ENCODE measurements at regions not wholly inside any gene's neighbourhood (a gene's known extent, or its start where the extent isn't known, plus 50 kb on each side); places are given as distances from the start of the nearest gene placed in this dataset.

DNA sequence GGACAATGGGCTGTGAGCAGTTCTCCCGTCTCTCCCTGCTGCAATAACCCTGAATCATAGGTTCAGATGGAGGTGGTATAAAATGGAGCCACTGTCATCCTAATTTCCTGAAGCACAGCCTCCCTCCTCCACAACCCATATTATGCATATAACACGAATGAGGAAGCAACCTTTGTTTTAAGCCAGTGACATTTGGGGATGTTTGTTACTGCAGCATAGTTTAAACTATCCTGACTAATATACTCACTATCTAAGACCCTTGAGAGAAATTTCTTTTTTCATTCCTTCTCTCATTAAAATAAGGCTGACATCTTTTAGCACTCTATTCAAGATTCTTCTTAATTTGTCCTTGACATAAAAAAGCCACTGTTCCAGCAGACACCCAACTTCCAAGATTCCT is 413.4 kb downstream of the SOX9 start:
- no peak for DNase-seq

DNA sequence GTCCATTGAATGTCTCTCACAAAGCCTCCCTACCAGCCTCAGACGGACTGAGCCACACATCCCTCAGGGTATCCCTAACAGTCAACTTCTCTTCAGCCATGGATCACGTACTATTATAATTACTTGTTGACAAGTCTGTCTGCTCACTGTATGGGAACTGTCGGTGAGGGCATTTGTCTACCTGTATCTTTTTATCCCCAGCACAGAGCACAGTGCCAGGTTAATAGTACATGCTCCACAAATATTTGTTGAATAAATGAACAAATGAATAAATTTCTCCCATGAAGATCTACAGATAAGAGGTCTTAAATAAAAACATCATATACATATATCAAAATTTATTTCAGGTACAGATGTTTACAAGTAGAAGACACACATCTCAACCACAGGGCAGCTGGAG is 414.0 kb downstream of the SOX9 start:
- DNase-seq, result no peak

DNA sequence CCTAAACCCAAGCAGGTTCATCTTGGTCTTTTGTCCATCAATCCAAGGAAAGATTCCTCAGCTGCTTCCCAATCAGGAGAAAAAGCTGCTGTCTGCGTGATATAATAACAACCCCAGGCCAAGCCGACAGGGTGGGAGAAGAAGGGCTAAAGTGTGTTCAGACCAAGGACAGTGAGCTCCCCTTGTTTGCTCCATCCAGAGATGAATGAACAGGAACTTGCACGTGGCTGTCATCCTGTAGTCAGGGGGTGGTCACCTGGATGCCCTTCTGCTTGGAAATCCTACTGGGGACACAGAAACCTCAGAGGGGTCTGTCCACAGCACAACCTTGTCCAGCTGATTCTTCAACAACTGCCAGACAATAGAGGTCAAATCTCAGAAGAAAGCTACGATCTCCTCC is 414.5 kb downstream of the SOX9 start:
- DNase-seq, result no peak

DNA sequence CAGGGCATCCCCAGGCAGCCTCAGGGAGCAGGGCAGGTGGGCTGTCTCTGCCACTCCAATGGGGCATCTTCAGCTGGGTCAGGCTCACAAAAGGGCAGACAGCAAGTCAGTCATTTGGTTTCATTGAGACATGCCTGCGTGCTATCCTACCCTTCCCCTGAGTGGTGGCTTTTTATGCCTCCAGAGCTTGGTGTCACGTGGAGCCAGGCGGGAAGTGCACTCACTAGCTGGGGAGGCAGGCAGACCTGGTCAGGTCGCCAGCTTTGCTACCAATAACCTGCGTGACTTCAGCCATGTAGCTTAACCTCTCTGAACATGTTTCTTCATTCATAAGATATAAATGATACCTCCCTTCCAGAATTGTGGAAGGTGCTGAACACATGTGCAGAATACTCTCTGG is 415.0 kb downstream of the SOX9 start:
- DNase-seq, result no peak

DNA sequence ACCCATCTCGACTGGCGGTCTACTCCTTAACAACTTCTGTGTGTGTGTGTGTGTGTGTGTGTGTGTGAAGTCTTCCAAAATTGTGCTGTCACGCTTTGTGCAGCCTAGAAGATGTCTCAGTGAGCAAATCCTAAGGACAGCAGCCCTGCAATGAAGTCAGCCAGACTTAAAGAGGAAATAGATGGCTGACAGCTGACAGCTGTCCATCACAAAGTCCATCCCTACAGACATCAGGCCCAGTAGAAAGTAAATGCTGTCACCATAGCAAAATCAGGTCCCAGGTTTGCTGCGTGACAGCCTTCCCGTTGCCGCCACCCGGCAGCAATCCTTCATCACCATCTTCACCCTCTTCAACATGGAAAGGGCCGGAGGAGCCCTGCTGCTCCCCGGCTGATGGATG is 416.0 kb downstream of the SOX9 start:
- no peak for DNase-seq

DNA sequence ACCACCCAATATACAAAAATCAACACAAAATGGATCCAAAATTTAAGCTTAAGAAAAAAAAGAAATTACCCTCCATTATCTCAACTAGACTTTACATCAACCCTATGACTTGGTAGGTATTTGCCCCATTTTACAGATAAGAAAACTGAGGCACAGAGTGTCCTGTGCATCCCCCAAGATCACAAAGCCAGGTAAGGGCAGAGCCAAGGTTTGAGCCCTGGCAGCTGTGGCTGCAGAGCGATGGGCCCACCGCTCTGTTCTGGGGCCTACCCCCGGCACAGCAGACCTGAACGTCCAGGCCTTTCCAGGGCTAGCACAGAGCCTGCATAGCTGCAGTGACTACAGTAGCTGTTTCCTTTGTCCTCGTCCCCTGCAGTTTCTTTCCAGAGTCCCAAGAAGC is 417.6 kb downstream of the SOX9 start:
- DNase-seq, result no peak

DNA sequence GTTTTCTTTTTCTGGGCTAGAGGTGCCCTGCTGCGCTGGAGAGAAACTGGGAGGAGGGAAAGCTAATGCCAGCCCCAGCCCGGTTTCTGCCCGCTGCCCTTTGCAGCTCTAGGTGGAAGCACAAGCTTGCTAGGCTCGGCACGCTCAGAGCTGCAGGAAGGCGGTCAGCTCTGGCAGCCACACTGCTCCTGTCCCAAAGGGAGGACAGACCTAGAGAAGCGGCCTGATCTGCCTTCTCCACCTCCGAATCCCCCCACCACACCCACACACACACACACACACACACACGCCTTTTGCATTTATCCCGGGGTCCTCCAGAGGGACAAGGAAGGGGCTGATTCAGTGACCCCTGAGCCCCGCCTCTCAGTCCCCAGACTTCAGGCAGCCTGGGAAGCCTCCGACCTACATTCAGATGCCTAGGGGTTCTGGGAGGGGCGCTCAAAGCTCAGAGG is 418.1 kb downstream of the SOX9 start:
- no peak for DNase-seq

DNA sequence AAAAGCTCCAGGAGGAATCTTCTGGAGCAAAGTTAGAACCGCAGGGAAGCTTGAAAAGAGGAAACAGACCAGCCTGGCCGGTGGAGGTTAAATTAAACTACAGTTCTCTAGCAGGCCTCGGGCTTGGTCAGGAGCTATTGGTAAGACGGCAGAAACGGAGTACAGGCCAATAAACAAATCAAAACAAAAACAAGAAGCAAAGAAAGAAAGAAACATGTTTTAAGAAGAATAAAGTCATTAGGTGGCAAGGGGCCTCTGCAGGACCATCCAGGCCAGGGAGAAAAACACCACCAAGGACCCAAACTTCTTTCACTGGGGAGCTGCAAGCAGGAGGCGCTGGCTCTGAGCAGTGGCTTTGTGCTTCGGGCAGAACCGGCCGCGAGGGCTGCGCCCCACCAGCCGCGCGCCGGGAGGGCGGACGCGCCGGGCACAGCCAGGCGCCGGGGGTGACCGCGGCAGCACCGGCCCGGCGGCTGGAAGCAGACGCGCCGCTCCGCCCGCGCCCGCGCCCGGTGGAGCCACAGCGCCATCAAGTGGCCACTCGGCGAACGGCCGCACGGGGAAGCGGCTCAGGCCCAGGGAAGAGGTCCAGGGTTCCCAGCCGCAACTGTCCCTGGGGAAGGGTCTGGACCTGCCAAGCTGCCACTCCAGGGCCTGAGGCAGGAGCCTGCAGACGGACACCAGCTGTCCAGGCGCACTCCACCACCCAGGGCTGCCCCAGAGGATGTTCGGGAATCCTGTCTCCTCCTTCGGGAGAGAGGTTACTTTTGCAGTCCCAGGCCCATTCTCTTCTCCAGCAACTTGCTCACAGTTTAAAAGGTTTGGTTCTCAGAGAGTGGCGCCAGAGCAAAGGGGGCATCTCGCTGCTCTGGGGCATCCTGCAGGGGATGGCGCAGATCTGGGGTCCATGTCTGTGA is 419.4 kb downstream of the SOX9 start:
- DNase-seq, result no peak

DNA sequence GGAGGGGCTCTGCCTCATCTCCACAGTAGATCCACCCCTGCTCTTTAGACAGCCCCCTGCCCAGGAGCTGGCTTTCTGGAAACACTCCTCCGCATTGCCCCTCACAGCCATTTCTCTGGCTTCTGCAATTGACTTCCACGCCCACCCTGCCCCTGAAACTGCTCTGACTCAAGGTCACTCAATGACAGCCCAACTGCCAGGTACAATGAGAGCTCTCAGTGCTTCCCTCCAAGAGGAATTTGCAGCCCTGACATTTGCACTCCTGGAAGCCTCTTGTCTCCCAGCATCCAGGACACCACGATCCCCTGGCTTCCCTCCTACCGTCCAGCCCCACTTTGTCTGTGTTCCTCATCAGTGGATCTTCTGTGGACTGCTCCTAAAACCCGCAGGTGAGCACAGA is 421.5 kb downstream of the SOX9 start:
- no peak for DNase-seq

DNA sequence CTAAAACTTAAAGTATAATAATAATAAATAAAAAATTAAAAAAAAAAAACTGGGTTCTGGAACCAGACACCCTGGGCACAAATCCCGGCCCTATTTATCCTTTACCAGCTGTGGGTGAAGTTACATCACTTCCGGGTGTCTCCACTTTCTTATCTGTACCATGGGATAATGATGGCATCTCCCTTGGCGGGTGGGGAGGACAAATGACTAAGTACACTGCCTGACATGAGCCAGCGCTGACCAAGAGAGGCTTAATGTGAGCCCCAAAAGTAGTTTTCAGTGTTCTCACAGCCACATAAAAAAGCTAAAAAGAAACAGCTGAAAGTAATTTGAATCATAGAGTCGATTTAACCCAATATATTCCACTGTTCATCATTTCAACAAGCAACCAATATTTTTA is 424.9 kb downstream of the SOX9 start:
- no peak for DNase-seq

DNA sequence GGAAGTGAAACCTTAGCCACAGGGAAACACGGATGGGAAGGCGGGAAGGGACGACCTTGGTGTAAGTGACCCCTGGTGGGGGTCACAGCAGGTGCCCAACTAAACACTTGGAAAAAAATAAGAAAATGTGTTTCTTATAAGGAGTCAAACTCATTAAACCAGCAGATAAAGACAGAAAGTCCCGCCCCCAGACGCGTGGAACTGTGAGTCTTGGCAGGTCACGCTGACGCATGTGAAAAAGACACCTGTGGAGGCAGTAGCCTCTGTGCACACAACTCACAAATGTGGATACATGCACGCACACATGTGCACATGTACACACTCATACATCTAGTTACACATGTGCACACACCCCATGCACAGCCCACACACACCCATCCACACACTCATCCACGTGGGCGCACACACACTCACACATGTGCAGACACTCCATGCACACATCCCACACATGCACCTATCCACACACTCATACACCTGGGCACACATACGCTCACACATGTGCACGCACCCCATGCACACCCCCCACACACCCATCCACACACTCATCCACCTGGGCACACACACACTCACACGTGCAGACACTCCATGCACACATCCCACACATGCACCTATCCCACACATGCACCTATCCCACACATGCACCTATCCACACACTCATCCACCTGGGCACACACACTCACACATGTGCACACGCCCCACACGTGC is 432.4 kb downstream of the SOX9 start:
- DNase-seq, result no peak

DNA sequence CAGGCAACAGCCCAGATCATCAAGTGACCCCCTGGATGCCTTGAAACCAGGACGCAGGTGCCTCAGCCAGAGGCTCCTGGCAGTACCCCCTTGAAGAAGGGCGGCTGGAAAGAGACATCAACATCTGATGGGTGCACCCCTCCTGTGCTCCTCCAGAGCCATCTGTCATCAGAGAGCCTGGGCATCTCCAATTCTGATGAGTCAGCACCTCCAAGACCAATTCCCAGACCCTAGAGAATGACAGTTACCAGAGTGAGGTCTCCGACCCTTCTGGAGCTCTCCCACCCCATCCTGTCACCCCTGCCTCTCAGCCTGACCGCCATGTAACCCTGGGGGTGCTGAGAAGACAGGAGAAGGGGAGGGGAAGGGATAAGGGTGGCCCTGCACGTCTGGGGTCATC is 433.7 kb downstream of the SOX9 start:
- no peak for DNase-seq

DNA sequence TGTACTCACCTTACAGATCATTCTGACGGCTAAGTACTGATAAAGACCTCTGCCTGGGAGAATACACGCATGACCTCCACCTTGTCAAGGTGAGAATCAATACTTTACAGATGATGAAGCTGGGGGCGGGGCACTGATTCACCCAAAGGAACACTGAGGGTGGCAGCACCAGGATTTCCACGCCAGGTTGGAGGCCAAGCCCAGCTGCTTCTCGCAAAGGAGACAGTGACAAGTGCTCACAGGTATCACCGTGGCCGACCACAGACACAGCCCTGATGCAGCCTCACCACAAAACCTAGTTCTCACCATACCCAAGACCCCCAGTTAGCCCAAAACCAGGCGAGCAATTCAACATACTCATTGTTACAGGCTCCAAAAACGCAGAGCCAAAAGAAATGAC is 434.2 kb downstream of the SOX9 start:
- no peak for DNase-seq

DNA sequence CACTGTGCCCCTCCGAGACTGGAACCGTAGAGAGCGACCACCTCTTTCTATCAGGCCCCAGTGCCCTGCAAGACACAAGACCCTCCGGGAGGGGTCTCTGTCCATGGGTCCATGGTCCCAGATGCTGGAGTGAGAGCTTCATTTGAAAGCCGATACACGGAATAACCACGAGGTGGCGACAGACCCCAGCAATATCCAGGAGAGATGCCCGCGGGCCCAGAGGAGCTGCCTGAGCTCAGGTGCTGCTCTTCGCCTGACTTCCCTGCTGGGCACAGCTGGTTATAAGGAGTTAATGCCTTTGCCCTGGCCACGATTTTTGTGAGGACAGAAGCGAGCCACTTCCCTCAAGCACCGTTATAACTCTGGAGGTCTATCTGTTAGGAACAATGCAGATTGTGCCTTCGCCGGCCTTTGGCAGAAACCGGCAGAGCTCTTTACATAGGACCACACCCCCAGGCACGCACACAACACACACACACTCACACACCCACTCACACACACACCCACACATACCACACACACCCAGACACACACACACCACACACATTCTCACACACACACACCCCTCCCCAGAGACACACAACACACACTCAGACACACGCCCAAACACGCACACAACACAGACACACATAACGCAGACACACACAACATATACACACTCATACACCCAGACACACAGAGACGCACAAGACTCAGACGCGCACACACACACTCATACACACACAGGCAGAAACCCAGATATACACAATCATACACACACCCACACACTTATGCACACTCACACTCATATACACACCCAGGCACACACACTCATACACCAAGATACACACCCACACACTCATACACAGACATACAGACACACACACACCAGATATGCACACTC is 436.4 kb downstream of the SOX9 start:
- no peak for DNase-seq

DNA sequence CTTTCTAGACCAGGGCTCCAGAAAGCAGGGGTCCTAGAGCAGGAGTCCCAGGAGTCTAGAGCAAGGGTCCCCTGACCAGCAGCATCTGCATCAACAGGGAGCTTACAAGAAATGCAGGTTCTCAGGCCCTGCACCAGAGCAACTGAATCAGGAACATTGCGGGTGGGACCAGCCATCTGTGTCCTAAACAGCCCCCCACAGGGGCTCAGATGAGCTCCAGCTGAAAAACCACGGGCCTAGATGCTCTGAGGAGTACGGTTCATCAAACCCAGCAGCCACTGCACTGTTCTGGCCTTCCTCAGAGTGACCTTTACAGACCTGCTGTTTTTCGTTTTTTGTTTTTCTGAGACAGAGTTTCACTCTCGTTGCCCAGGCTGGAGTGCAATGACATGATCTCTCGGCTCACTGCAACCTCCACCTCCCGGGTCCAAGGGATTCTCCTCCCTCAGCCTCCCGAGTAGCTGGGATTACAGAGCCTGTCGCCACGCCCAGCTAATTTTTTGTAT is 438.2 kb downstream of the SOX9 start:
- no peak for DNase-seq

DNA sequence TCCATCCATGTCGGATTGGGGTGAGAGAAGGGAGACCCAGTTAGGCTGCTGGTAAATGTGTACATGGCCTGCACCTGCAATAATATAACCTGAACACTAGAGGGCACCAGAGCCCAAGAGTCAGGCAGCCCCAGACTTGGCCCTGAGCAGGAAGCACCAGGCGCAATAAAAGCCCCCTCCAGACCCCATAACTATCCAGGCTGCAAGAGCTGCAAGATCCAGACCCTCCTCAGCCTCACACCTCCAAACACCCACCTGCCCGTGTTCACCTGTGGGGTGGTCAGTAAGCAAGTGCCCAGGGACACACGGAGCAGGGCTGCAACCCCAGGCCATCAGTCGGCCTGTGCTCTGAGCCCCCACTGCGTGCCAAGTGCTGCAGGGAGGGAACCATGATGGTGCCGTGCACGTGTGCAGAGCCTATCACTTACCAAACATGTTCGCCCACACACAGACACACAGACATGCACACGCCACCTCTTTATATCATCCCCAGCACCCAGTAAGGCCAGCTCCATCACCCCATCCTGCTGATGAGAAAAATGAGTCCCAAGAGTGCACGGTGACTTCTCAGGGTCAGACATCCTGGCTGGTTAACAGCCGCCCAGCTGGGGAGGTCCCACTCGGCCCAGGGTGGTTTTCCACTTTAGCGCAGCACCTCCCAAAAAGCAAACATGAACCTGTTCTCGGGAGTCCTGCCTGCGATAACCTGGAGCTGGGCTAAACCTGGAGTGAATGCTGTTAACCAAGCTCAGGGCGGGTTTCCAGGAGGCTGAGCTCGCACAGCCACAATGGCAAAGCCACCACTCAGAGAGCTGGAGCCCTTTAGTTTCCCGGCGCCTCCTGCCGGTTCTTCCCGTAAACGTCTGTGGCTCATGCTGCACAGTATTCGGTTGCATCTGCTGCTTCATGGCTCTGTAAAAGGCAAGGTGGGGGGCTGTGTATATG is 439.8 kb downstream of the SOX9 start:
- DNase-seq, result no peak

DNA sequence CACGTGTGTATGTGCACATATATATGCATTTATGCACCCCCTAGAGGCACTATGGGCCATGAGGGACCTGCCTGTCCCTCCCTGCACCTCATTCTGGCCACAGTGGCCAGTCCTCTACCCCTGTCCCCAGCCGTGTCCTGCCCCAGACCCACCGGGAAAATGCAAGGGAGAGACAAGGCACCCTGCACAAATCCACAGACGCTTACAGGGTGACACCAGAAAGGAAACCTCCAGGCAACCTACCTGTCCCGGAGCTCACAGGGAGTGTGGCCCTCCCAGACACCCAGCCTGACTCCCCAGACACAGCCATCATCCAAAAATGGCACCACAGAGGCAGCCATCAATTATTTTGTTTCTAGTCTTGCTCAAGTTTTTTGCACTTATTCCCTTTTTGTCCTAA is 440.4 kb downstream of the SOX9 start:
- no peak for DNase-seq

DNA sequence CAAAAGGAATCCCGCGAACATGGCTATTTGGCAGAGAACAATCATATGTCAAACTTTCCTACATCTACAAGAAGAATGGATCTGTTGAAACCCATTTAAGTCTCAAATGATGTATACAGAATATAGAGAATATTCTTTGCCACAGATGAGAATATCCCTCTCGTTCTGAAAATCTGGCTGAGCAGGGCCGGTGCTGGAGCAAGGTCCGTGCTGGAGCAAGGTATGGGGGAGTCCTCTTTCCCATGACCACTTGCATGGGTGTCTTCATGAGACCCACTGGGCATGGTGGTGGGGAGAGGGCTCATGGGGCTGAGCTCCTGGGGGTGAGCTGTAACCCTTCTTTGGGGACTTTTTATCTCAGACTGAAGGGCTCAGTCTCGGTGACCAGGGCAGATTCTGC is 440.9 kb downstream of the SOX9 start:
- DNase-seq, result no peak

DNA sequence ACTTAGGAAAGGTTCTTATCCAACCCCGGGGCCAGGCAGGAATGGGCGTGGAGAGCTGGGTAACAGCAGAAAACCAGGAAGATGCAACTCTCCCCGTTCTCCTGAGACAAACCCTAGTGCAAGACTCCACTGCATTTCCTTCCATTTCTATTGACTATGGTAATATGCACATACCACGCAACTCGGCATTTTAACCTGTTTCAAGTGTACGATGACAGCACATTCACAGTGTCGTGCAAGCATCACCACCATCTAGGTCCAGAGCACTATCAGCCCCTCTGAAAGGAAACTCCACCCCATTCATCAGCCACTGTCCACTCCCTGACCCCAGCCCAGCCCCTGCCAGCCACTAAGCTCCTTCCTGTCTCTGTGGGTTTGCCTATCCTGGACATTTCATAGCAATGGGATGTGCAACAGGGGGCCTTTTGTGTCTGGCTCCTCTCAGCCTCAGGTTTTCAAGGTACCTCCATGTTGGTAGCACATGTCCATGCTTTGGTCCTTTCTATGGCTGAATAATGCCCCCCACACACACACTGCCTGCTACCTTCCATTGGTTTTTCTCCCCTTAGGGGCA is 441.9 kb downstream of the SOX9 start:
- DNase-seq, result no peak

DNA sequence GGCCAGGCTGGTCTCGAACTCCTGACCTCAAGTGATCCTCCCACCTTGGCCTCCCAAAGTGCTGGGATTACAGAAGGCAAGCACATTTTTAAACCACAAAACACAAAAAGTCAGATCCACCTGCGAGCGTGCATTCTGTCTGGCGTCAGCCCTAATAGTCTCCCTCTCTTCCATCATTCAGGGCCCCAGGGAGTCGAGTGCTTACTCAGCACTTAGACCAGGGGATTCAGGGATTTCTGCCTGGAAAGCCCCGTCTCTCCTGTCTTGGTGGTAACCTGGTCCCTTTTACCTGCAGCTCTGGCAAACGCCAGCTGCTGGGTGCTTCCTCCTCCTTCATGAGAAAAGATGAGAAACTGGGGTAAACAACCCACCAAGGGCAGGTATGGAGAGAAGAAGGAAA is 443.1 kb downstream of the SOX9 start:
- no peak for DNase-seq

DNA sequence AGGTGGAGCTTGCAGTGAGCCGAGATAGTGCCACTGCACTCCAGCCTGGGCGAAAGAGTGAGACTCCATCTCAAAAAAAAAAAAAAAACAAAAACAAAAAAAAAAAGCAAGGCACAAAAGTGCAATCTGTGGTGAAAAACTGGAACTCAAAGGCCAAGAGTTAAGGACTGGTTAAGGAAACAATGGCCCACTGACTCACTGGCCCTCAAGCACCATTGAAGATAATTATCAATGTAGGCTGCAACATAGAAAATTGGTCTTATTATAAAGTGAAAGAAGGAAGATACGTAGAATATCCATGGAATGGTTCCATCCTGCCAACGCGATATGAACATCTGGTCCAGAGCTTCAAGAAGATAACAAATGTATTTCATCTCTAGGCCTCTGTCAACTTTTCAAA is 444.2 kb downstream of the SOX9 start:
- no peak for DNase-seq

DNA sequence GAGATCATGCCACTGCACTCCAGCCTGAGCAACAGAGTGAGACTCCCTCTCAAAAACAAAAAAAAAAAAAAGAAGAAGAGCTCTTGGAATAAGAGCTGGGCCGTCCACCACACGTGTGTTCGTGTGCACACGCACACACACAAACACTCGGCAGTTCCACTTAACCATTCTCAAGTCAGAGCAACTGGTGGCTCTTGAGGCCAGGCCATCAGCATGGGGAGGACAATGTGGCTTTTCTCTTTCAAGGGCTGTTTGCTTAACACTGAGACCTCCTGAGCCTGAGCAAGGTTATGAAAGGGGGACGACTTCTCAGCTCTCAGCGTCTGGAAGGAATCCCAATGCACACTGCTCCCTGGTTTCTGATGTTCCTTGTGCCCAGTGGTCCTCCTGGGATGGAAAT is 444.9 kb downstream of the SOX9 start:
- DNase-seq, result no peak
